Urinary bladder (tissue), 3 donors: ENCODE measurements at regions not wholly inside any gene's neighbourhood (a gene's known extent, or its start where the extent isn't known, plus 50 kb on each side); places are given as distances from the start of the nearest gene placed in this dataset.
"Not testable (repeated sequence)": the region's sequence is repeated elsewhere in the genome, so short reads cannot be mapped to it uniquely, and the experiment has no call there.

Experiments
- DNase-seq: peaks from one replicate; pipeline ENCODE4 v3.0.0-alpha.2; 2015; ENCODE audit errors: extremely low spot score
- H3K27ac ChIP-seq: one replicate; pipeline ENCODE4 v1.5.1; 2013; ENCODE audit warnings: low read depth, mild to moderate bottlenecking, moderate library complexity
- H3K36me3 ChIP-seq: one replicate; pipeline ENCODE4 v1.6.1; 2013; ENCODE audit warnings: mild to moderate bottlenecking, moderate library complexity; ENCODE audit not compliant: insufficient read depth
- H3K4me1 ChIP-seq: one replicate; pipeline ENCODE4 v1.6.1; 2013; ENCODE audit warnings: mild to moderate bottlenecking, moderate library complexity; ENCODE audit not compliant: insufficient read depth
- H3K4me3 ChIP-seq: one replicate; pipeline ENCODE4 v1.5.1; 2013; ENCODE audit warnings: low read depth, low read length
- WGBS: extraction: QIAGEN DNeasy Blood & Tissue Kit; methylation state at CpG from one replicate; pipeline ENCODE4 v1.1.7; 2013; 5-methylcytosine and 5-hydroxymethylcytosine counted together
- donor health status: healthy with polysubstance abuse.
- donor health status: healthy.

DNA sequence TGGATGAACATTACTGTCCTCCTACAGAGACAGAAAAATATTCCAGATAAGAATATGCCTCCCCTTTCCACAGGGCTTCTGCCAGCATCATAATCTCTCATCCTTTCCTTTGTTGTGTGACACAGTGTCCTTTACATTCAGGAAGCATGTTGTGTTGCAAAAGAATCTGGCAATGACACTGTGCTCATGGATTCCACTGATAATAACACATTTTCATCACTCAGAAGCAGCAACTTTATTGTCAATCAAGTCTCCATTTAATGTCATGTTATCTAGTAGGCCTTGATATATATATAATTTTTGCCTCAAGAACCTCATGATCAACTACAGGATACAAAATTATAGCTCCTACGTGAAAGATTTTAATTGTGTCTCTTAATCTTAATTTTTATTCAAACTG, 833.9 kb downstream of the FSTL5 start:
- H3K4me1 ChIP-seq = no peaks in the 10 kb centered on the region
- H3K36me3 ChIP-seq = no peaks in the 10 kb centered on the region
- no peak overlapping the region for H3K27ac ChIP-seq
- DNase-seq = no peak
- no peak overlapping the region for H3K4me3 ChIP-seq
- 84% methylated on average over 1 of the region's 1 CpG for WGBS

DNA sequence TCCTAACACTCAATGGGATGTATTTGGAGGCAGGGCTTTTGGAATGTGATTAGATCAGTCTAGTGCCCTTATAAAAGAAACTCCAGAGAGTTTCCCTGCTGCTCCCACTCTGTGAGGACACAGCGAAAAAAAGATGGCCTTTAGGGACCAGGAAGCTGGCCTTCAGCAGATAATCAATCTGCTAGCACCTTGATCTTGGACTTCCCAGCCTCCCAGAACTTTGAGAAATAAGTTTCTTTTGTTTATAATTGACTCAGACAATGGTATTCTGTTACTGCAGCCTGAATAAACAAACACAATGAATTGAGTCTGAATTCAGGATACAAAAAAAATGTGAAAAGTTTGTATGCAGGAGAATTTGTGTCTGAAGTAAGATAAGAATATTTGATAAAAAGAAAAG, 842.1 kb downstream of the FSTL5 start:
- Histone ChIP-seq H3K4me3 (no peak overlapping the region), H3K36me3 (no peaks in the 10 kb centered on the region), H3K4me1 (no peaks in the 10 kb centered on the region), H3K27ac (no peak overlapping the region)
- WGBS = 65% methylated on average over 1 of the region's 1 CpG
- no peak for DNase-seq

DNA sequence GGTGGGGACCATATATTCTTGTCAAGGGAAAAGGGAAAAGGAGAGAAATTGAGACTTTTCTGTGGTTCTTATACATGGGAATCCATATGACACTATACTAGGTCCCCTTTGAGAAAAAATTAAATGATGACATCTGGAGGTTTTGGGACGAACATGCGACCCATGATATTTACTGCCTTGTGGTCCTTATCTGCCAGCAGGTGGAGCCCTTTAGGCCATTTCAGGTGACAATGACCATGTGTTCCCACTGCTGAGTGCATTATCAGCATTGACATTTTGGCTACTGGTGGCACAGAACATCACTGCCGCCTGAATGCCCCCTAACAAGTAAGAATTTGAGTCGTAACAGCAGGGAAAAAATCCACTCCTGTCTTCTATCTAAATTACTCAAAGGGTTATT, 843.4 kb downstream of the FSTL5 start:
- H3K36me3 ChIP-seq = no peaks in the 10 kb centered on the region
- no peaks in the 10 kb centered on the region for H3K4me1 ChIP-seq
- 75% methylated on average over 4 of the region's 4 CpGs for WGBS
- no peak for DNase-seq
- no peak overlapping the region for H3K4me3 ChIP-seq
- H3K27ac ChIP-seq = no peak overlapping the region

DNA sequence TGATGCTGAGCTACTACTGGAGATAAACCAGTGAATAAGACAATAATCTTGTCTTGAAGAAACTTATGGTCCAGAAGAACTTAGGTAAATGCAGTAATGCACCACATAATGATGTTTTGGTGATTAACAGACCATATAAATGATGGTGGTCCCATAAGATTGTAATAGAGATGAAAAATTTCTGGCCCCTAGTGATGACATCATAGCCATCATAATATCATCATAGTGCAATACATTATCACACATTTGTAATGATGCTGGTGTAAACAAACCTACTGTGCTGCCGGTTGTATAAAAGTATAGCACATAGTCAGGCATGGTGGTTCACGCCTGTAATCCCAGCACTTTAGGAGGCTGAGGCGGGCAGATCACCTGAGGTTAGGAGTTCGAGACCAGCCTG, 846.8 kb downstream of the FSTL5 start:
- no peak for DNase-seq
- no peaks in the 10 kb centered on the region for H3K36me3 ChIP-seq
- no peak overlapping the region for H3K27ac ChIP-seq
- H3K4me1 ChIP-seq = no peaks in the 10 kb centered on the region
- 95% methylated on average over 4 of the region's 4 CpGs for WGBS
- no peak overlapping the region for H3K4me3 ChIP-seq

DNA sequence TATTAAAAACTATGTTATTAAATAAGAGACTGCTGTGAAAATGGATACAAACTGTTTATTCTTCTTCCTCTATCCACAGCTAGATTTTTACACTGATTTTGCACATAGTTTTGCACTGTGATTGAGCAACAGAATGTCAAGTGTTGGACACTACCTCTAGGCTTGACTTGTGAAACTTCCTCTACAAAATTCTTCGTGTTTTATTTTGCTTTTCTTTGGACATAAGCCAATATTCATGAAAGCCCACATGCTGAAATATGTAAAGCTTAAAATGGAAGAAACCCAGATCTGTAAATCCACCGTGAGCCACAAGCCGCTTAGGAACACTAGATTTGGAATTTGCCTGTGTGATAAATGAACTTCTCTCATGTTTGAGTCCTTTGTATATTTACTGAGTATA, 849.4 kb downstream of the FSTL5 start:
- WGBS = 9% methylated on average over 3 of the region's 3 CpGs
- H3K27ac ChIP-seq = no peak overlapping the region
- DNase-seq = no peak
- H3K36me3 ChIP-seq = no peaks in the 10 kb centered on the region
- no peaks in the 10 kb centered on the region for H3K4me1 ChIP-seq
- H3K4me3 ChIP-seq = no peak overlapping the region

DNA sequence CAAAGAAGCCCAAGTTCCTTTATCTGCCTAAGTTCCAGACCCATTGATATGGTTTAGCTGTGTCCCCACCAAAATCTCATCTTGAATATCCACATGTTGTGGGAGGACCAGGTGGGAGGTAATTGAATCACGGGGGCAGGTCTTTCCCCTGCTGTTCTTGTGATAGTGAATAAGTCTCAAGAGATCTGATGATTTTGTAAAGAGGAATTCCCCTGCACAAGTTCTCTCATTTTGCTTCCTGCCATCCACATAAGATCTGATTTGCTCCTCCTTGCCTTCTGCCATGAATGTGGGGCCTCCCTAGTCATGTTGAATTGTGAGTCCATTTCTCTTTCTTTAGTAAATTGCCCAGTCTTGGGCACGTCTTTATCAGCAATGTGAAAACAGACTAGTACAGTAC, 860.2 kb downstream of the FSTL5 start:
- Histone ChIP-seq H3K36me3 (no peaks in the 10 kb centered on the region), H3K4me3 (no peak overlapping the region), H3K27ac (no peak overlapping the region), H3K4me1 (no peaks in the 10 kb centered on the region)
- 79% methylated on average over 2 of the region's 2 CpGs for WGBS
- DNase-seq = no peak

DNA sequence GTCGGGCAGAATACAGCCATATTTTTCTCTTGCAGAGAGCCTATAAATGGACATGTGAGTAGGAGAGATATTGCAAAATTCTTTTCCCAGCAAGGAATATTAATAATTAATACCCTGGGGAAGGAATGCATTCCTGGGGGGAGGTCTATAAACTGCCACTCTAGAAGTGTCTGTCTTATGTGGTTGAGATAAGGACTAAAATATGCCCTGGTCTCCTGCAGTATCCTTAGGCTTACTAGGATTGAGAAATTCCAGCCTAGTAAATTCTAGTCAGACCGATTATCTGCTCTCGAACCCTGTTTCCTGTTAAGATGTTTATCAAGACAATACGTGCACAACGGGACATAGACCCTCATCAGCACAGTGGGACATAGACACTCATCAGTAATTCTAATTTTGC, 872.6 kb downstream of the FSTL5 start:
- no peaks in the 10 kb centered on the region for H3K36me3 ChIP-seq
- no peak overlapping the region for H3K27ac ChIP-seq
- no peak overlapping the region for H3K4me3 ChIP-seq
- H3K4me1 ChIP-seq = no peaks in the 10 kb centered on the region
- DNase-seq = no peak
- 86% methylated on average over 5 of the region's 5 CpGs for WGBS

DNA sequence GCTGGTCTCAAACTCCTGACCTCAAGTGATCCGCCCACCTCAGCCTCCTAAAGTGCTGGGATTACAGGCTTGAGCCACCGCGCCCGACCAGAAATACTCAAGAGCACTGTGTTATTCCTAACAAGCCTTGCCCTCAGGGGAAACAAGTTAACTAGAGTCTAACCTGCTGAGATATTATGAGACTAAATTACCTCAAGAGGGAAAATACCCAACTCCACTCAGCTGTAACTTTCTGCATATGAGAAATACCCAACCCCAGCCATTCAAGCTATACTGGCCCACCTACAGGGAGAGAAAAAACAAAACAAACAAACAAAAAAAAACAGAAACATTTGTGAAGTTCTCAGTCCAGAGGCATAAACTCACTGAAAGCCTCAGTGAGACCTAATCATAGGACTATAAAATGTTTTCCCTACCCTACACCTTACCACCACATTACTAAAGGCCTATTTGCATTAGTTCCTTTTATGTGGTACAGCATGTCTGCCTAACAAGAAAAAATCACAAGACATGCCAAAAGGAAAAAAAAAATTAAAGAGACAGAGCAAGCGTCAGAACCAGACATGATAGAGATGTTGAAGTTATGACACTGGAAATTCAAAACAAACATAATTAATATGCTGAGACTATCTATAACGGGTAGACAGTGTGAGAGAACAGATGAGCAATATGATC, 876.0 kb downstream of the FSTL5 start:
- 94% methylated on average over 6 of the region's 6 CpGs for WGBS
- H3K36me3 ChIP-seq = no peaks in the 10 kb centered on the region
- no peak for DNase-seq
- no peak overlapping the region for H3K27ac ChIP-seq
- no peaks in the 10 kb centered on the region for H3K4me1 ChIP-seq
- no peak overlapping the region for H3K4me3 ChIP-seq

DNA sequence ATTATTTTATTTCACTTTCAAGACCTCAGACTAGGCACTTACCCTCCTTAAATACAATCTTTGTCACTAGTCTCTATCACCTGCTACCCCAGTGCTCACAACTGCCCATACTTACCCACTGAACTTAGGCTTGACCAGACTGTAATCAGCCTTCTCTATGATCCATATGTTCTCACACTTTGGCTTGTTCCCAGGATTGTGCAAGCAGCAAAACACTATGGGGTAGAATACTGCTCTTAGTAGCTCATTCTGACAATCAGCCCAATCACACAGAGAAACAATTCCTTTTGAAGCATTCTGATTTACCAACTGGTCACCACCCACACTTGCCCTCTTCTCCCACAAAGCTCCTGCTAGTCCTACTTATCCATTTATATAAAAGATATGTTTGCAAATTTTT, 878.3 kb downstream of the FSTL5 start:
- no peak overlapping the region for H3K4me3 ChIP-seq
- H3K36me3 ChIP-seq = no peaks in the 10 kb centered on the region
- DNase-seq = no peak
- no peak overlapping the region for H3K27ac ChIP-seq
- H3K4me1 ChIP-seq = no peaks in the 10 kb centered on the region

DNA sequence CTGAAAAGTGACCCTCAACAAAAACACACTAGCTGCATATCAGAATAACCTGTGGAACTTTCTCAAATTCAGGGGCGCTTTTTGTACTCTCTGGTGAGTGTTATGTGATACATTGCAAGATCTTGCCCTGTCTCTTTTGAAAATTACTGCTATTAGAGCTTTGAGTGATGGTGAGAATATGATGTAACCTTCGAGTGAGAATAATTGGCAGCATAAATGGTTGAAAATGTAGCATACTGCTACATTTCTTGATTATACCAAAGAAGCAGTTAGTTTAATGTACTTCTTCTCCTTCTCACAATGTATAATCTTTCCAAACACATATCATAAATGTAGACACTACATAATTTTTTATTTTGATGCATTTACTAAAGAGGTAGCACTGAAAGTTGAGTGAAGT, 882.9 kb downstream of the FSTL5 start:
- no peaks in the 10 kb centered on the region for H3K36me3 ChIP-seq
- H3K4me3 ChIP-seq = no peak overlapping the region
- WGBS = 38% methylated on average over 2 of the region's 2 CpGs
- H3K4me1 ChIP-seq = no peaks in the 10 kb centered on the region
- DNase-seq = no peak
- no peak overlapping the region for H3K27ac ChIP-seq

DNA sequence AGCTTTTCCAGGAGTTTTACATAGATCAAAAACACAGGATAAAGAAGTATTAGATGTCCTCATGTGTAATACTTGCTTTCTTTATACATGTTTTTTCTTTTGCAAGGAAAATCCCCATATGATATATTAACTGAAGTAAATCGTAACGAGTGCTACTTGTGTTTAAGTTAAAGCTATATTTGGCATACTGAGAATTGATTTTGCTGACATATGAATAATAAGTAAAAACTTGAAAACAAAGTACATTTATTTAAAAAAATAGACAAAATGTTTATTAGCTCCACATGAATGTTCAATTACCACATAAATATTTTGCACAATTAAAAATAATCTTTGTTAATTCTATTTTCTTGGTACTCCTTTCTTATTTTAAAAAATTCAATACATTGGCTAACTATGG, 884.7 kb downstream of the FSTL5 start:
- DNase-seq = no peak
- Histone ChIP-seq H3K4me1 (no peaks in the 10 kb centered on the region), H3K36me3 (no peaks in the 10 kb centered on the region), H3K4me3 (no peak overlapping the region), H3K27ac (no peak overlapping the region)
- 61% methylated on average over 2 of the region's 2 CpGs for WGBS

DNA sequence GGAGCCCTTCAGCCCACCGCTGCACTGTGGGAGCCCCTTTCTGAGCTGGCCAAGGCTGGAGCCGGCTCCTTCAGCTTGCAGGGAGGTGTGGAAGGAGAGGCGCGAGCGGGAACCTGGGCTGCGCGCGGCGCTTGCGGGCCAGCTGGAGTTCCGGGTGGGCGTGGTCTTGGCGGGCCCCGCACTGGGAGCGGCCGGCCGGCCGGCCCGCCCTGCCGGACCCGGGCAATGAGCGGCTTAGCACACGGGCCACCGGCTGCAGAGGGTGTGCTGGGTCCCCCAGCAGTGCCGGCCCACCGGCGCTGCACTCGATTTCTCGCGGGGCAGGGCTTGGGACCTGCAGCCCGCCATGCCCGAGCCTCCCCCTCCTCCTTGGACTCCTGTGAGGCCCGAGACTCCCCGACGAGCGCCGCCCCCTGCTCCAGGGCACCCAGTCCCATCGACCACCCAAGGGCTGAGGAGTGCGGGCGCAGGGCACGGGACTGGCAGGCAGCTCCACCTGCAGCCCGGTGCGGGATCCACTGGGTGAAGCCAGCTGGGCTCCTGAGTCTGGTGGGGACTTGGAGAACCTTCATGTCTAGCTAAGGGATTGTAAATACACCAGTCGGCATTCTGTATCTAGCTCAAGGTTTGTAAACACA, 886.5 kb downstream of the FSTL5 start:
- H3K27ac ChIP-seq, H3K4me3 ChIP-seq, DNase-seq, H3K4me1 ChIP-seq, H3K36me3 ChIP-seq: not testable (repeated sequence)
- WGBS = 97% methylated on average over 44 of the region's 44 CpGs

DNA sequence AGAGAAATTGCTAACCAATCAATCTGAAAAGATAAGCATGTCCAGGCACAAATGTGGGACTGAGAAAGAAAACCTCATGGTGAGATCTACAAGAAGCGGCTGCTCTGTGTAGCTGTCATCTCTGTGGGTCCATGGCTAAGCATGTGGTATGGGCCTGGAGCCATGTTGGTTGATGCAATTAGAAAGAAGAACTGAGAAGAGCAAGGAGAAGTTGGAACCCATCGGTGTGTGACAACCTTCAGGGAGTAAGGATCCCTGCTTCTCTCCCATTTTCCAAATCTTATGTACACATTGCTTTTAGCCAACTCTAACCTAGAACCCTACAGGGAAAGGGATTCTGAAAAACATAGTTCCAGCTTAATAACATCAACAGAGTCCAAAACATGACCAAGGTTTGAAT, 890.2 kb downstream of the FSTL5 start:
- Histone ChIP-seq H3K4me3 (no peak overlapping the region), H3K36me3 (no peaks in the 10 kb centered on the region), H3K4me1 (no peaks in the 10 kb centered on the region), H3K27ac (no peak overlapping the region)
- no peak for DNase-seq
- WGBS = 93% methylated on average over 2 of the region's 2 CpGs

DNA sequence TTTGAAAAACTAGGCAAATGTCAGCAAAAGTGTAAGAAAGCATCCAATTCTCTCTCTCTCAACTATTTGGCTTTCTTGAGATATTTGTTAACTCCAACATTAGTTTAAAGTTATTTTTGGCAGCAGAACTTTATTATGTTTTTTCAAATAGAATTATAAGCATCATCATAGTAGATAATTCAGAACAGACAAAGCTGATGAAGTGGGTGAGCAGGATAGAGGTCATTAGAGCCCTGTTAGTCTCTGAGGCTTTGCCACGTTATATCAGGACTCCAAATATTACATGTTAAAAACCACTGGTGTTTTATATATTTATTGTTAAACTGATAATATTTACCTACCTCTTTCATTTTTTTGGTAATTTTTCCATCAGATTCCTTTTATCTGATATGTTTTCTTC, 903.0 kb downstream of the FSTL5 start:
- WGBS = 77% methylated on average over 1 of the region's 1 CpG
- no peak overlapping the region for H3K27ac ChIP-seq
- H3K36me3 ChIP-seq = no peaks in the 10 kb centered on the region
- no peak for DNase-seq
- no peak overlapping the region for H3K4me3 ChIP-seq
- no peaks in the 10 kb centered on the region for H3K4me1 ChIP-seq

DNA sequence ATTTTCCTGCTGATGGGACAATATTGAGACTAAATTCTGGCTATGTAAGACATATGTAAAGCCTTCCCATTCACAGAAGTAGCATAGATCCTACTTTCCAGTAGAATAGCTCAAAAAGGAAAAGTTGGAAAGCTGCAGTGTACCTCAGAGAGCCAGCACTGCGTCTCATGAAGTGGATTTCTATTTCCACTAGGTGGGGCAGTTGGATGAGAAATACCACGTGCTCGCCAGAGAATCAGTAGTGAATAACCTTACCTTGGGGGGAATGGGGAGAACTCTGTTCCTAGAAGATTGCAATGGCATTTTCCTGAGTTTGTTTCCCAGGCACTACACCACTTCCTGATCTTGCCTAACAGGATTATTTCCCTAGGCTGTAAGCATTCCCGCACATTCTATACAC, 907.1 kb downstream of the FSTL5 start:
- Histone ChIP-seq H3K4me3 (no peak overlapping the region), H3K36me3 (no peaks in the 10 kb centered on the region), H3K4me1 (no peaks in the 10 kb centered on the region), H3K27ac (no peak overlapping the region)
- WGBS = 92% methylated on average over 4 of the region's 4 CpGs
- no peak for DNase-seq
